Endothelial cell of umbilical vein (primary cell): ENCODE measurements at regions not wholly inside any gene's neighbourhood (a gene's known extent, or its start where the extent isn't known, plus 50 kb on each side); places are given as distances from the start of the nearest gene placed in this dataset.

Experiments used
- CTCF ChIP-seq, 2 donors: IDR thresholded peaks; 1 replicate in 1 of 2; 2 replicates in 1 of 2; pipeline ENCODE4 v1.5.1; 2011; ENCODE audit warnings: low read length in 2 of 2, mild to moderate bottlenecking in 2 of 2, moderate library complexity in 2 of 2, control low read depth in 1 of 2, inconsistent platforms in 1 of 2, low read depth in 1 of 2; ENCODE audit not compliant: insufficient read depth in 1 of 2; ENCODE audit errors: extremely low read depth in 1 of 2
- FOS ChIP-seq: IDR thresholded peaks from 2 replicates; pipeline ENCODE4 v1.6.1; 2011; ENCODE audit warnings: mild to moderate bottlenecking, low read length, moderate library complexity, borderline replicate concordance; ENCODE audit not compliant: insufficient read depth
- POLR2A ChIP-seq: IDR thresholded peaks from 2 replicates; pipeline ENCODE4 v1.6.1; 2012; ENCODE audit warnings: low read depth, mild to moderate bottlenecking, control low read depth, low read length
- POLR2AphosphoS5 ChIP-seq: IDR thresholded peaks from 2 replicates; pipeline ENCODE4 v1.6.1; 2012; ENCODE audit warnings: low read depth, mild to moderate bottlenecking, control low read depth, low read length, moderate library complexity; ENCODE audit not compliant: insufficient read depth

DNA sequence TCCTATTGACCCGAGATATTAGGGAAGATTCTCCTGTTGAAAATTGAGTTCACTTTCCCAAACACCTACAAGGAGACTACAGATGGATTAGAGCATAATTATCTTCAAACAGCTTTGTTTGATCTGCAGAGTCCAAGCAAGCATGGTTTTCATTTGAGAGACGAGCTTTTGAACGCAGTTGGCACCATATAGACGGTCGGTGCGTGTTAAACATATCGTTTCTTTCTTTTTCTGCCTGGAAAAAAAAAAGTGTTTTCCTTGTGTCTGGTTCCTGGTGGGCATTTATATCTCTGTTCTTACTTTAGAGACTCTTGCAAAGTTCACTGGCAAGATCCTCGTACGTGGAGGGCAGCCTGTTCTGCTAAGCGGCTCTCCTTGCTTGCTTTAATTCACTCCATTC lies 248.9 kb downstream of the TMEM182 start:
- TF ChIP-seq POLR2A (no peak), CTCF (IDR thresholded peaks at IDR 0.05; ENCODE audit: extremely low read depth in 1 of 2, insufficient read depth in 1 of 2, low read depth in 1 of 2, low read length in 2 of 2) (no peak), POLR2AphosphoS5 (no peak), FOS (no peak)
